GM12878 (cell line): ENCODE measurements at regions not wholly inside any gene's neighbourhood (a gene's known extent, or its start where the extent isn't known, plus 50 kb on each side); places are given as distances from the start of the nearest gene placed in this dataset.

Source experiments
- KLF5 ChIP-seq: fragments of 450-650 bp; IDR thresholded peaks from 2 replicates; pipeline ENCODE4 v1.6.1; 2014; ENCODE audit warnings: mild to moderate bottlenecking; ENCODE audit not compliant: partially characterized antibody
- MAX ChIP-seq: IDR thresholded peaks from 2 replicates; pipeline ENCODE4 v1.6.1; 2012; ENCODE audit warnings: low read depth, low read length, improper control_type of control experiment
- MEF2A ChIP-seq: IDR thresholded peaks from 2 replicates; pipeline ENCODE4 v1.6.1; 2011; ENCODE audit warnings: low read depth, mild to moderate bottlenecking, low read length, moderate library complexity; ENCODE audit not compliant: insufficient read depth
- PAX5 ChIP-seq: IDR thresholded peaks from 2 replicates; pipeline ENCODE4 v1.6.1; 2011; ENCODE audit warnings: low read depth, low read length, borderline replicate concordance
- ZNF592 ChIP-seq: fragments of 450-650 bp; IDR thresholded peaks from 2 replicates; pipeline ENCODE4 v1.6.1; 2017; ENCODE audit warnings: mild to moderate bottlenecking, moderate library complexity
- TF ChIP-seq, protein P1 (sequence below): IDR thresholded peaks from 2 replicates; pipeline ENCODE4 v1.6.1; 2011; ENCODE audit warnings: low read depth, low read length, improper control_type of control experiment, borderline replicate concordance
- TF ChIP-seq, protein P2 (sequence below): fragments of 450-650 bp; IDR thresholded peaks from 2 replicates; pipeline ENCODE4 v1.6.1; 2017; ENCODE audit warnings: mild to moderate bottlenecking, moderate library complexity

DNA sequence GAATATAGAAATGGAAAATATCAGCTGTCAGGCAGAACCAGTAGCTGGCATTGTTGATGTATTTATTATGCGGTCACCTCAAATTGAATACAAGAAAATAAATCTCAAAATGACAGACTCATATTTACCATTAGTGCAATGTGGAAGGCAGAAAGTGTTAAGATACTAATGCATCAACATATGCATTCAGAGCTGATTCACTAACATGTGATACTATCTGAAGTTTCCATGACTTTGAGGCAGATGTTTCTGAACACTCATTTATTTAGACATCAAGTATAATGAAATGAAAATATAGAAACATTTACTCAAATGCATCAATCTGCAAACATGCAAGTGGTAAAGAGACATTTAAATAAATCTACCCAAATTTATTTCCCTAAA lies 474.2 kb upstream of the SLC10A2 start (continued):
- TF ChIP-seq MEF2A (no peak), PAX5 (no peak), ZNF592 (no peak), KLF5 (no peak), MAX (no peak)
- TF ChIP-seq, protein P1, sequence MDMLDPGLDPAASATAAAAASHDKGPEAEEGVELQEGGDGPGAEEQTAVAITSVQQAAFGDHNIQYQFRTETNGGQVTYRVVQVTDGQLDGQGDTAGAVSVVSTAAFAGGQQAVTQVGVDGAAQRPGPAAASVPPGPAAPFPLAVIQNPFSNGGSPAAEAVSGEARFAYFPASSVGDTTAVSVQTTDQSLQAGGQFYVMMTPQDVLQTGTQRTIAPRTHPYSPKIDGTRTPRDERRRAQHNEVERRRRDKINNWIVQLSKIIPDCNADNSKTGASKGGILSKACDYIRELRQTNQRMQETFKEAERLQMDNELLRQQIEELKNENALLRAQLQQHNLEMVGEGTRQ, result no peak
- TF ChIP-seq, protein P2, sequence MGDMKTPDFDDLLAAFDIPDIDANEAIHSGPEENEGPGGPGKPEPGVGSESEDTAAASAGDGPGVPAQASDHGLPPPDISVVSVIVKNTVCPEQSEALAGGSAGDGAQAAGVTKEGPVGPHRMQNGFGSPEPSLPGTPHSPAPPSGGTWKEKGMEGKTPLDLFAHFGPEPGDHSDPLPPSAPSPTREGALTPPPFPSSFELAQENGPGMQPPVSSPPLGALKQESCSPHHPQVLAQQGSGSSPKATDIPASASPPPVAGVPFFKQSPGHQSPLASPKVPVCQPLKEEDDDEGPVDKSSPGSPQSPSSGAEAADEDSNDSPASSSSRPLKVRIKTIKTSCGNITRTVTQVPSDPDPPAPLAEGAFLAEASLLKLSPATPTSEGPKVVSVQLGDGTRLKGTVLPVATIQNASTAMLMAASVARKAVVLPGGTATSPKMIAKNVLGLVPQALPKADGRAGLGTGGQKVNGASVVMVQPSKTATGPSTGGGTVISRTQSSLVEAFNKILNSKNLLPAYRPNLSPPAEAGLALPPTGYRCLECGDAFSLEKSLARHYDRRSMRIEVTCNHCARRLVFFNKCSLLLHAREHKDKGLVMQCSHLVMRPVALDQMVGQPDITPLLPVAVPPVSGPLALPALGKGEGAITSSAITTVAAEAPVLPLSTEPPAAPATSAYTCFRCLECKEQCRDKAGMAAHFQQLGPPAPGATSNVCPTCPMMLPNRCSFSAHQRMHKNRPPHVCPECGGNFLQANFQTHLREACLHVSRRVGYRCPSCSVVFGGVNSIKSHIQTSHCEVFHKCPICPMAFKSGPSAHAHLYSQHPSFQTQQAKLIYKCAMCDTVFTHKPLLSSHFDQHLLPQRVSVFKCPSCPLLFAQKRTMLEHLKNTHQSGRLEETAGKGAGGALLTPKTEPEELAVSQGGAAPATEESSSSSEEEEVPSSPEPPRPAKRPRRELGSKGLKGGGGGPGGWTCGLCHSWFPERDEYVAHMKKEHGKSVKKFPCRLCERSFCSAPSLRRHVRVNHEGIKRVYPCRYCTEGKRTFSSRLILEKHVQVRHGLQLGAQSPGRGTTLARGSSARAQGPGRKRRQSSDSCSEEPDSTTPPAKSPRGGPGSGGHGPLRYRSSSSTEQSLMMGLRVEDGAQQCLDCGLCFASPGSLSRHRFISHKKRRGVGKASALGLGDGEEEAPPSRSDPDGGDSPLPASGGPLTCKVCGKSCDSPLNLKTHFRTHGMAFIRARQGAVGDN, result no peak
